ENCODE measurements at regions not wholly inside any gene's neighbourhood (a gene's known extent, or its start where the extent isn't known, plus 50 kb on each side); places are given as distances from the start of the nearest gene placed in this dataset.

DNA sequence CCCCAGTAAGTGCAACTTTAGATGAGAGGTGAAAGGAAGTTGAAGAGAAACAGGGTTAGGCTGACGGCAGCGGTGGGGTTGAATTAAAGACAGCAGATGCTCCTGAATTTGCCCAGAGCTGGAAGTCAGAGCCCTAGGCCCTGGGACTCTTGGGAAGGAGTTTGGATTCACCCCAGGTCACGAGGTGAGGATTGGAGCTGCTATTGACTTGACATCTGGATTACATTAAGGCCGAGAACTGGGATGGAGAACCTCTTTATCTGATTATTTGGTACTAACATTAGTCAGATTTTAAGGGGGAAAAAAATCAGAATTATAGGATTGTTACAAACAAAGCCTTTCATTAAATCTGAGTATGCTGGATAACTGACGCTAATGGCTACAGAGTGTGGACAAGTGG is 367.2 kb downstream of the ZNF536 start:
- TF ChIP-seq POLR2A (IDR thresholded peaks at IDR 0.05; ENCODE audit: control extremely low read depth in 1 of 2, low read depth in 2 of 2, low read length in 2 of 2) (no peak), TEAD4 (IDR thresholded peaks at IDR 0.05; ENCODE audit: low read depth, low read length) (no peak), EP300 (IDR thresholded peaks at IDR 0.05; ENCODE audit: borderline replicate concordance in 1 of 2, low read depth in 2 of 2, low read length in 2 of 2) (no peak), BCL11A (IDR thresholded peaks at IDR 0.05; ENCODE audit: low read depth in 2 of 2, low read length in 2 of 2) (no peak), YY1 (IDR thresholded peaks at IDR 0.05; ENCODE audit: low read depth, low read length) (no peak)
- TF ChIP-seq, protein P1, sequence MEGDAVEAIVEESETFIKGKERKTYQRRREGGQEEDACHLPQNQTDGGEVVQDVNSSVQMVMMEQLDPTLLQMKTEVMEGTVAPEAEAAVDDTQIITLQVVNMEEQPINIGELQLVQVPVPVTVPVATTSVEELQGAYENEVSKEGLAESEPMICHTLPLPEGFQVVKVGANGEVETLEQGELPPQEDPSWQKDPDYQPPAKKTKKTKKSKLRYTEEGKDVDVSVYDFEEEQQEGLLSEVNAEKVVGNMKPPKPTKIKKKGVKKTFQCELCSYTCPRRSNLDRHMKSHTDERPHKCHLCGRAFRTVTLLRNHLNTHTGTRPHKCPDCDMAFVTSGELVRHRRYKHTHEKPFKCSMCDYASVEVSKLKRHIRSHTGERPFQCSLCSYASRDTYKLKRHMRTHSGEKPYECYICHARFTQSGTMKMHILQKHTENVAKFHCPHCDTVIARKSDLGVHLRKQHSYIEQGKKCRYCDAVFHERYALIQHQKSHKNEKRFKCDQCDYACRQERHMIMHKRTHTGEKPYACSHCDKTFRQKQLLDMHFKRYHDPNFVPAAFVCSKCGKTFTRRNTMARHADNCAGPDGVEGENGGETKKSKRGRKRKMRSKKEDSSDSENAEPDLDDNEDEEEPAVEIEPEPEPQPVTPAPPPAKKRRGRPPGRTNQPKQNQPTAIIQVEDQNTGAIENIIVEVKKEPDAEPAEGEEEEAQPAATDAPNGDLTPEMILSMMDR (IDR thresholded peaks at IDR 0.05; ENCODE audit: control extremely low read depth in 1 of 3, insufficient read depth in 1 of 3, low read depth in 1 of 3, low read length in 3 of 3) = no peak
